CD14-positive monocyte (primary cell): ENCODE measurements at regions not wholly inside any gene's neighbourhood (a gene's known extent, or its start where the extent isn't known, plus 50 kb on each side); places are given as distances from the start of the nearest gene placed in this dataset.

Experiments
- DNase-seq, 3 donors: peaks; one replicate each; pipeline ENCODE4 v3.0.0-alpha.2; 2011 to 2022
- H2AFZ ChIP-seq: 2 replicates; pipeline ENCODE4 v1.6.0; 2012; ENCODE audit warnings: mild to moderate bottlenecking, low read depth, low read length, inconsistent platforms; ENCODE audit not compliant: insufficient read depth, poor library complexity, severe bottlenecking
- H3K27ac ChIP-seq, 2 donors: 1 replicate in 1 of 2; 2 replicates in 1 of 2; pipeline ENCODE4 v1.5.1; 2012 to 2013; ENCODE audit warnings: low read length in 2 of 2, control low read depth in 1 of 2, inconsistent platforms in 1 of 2, low read depth in 1 of 2, mild to moderate bottlenecking in 1 of 2
- H3K27me3 ChIP-seq, 2 donors: one replicate each; pipeline versions ENCODE4 v1.6.0 to v1.6.1; 2011 to 2013; ENCODE audit warnings: low read length in 2 of 2; ENCODE audit not compliant: control insufficient read depth in 2 of 2, insufficient read depth in 2 of 2
- H3K36me3 ChIP-seq, 2 donors: replicated peaks in 1 of 2; 1 replicate in 1 of 2; 2 replicates in 1 of 2; pipeline versions ENCODE4 v1.5.1 to v1.6.1; 2012 to 2013; ENCODE audit warnings: low read length in 2 of 2, control low read depth in 1 of 2, inconsistent platforms in 1 of 2, mild to moderate bottlenecking in 1 of 2; ENCODE audit not compliant: insufficient read depth in 2 of 2, control insufficient read depth in 1 of 2
- H3K4me1 ChIP-seq, 2 donors: 1 replicate in 1 of 2; 2 replicates in 1 of 2; pipeline versions ENCODE4 v1.5.1 to v1.6.1; 2012 to 2013; ENCODE audit warnings: low read length in 2 of 2, control low read depth in 1 of 2, inconsistent platforms in 1 of 2, mild to moderate bottlenecking in 1 of 2, moderate library complexity in 1 of 2; ENCODE audit not compliant: insufficient read depth in 2 of 2, control insufficient read depth in 1 of 2
- H3K4me2 ChIP-seq: replicated peaks from 2 replicates; pipeline ENCODE3; 2012; ENCODE audit warnings: low read length, moderate library complexity, mild to moderate bottlenecking; ENCODE audit not compliant: poor library complexity, severe bottlenecking; ENCODE audit errors: extremely low read depth
- H3K4me3 ChIP-seq, 3 experiments: fragments of 200-600 bp in 1 of 3; sonication (generic) in 1 of 3; replicated peaks in 1 of 3; 1 replicate in 2 of 3; 2 replicates in 1 of 3; pipeline ENCODE4 v1.5.1; 2011 to 2013; ENCODE audit warnings: low read length in 3 of 3, mild to moderate bottlenecking in 3 of 3, control low read depth in 2 of 3, low read depth in 2 of 3, inconsistent platforms in 1 of 3, moderate library complexity in 1 of 3
- H3K79me2 ChIP-seq: 2 replicates; pipeline ENCODE4 v1.6.0; 2012; ENCODE audit warnings: mild to moderate bottlenecking, control low read depth, inconsistent platforms, low read length, moderate library complexity; ENCODE audit not compliant: insufficient read depth
- H3K9ac ChIP-seq: 2 replicates; pipeline ENCODE4 v1.6.0; 2017; ENCODE audit warnings: low read length, mild to moderate bottlenecking; ENCODE audit not compliant: insufficient read depth, poor library complexity, severe bottlenecking
- H3K9me3 ChIP-seq, 2 donors: replicated peaks in 1 of 2; 1 replicate in 1 of 2; 2 replicates in 1 of 2; pipeline versions ENCODE4 v1.5.1 to v1.6.1; 2012 to 2013; ENCODE audit warnings: low read length in 2 of 2, control low read depth in 1 of 2; ENCODE audit not compliant: control insufficient read depth in 1 of 2, insufficient read depth in 1 of 2
- H4K20me1 ChIP-seq: 2 replicates; pipeline ENCODE4 v1.6.0; 2012; ENCODE audit warnings: mild to moderate bottlenecking, low read length, control low read depth, moderate library complexity; ENCODE audit not compliant: insufficient read depth
- H3K27ac Mint-ChIP-seq, 7 donors: one replicate each; pipeline ENCODE4 v1.8.0; 2020; ENCODE audit warnings: mild to moderate bottlenecking in 7 of 7, mixed read lengths in 7 of 7, moderate library complexity in 6 of 7, inconsistent platforms in 2 of 7
- H3K27me3 Mint-ChIP-seq, 3 donors: one replicate each; pipeline ENCODE4 v1.8.0; 2021 to 2022; ENCODE audit warnings: low read depth in 3 of 3, mild to moderate bottlenecking in 3 of 3, mixed read lengths in 3 of 3, moderate library complexity in 3 of 3, inconsistent platforms in 1 of 3
- H3K36me3 Mint-ChIP-seq, 2 donors: one replicate each; pipeline ENCODE4 v1.8.0; 2020; ENCODE audit warnings: mixed read lengths in 2 of 2, inconsistent platforms in 1 of 2, mild to moderate bottlenecking in 1 of 2
- H3K4me1 Mint-ChIP-seq: one replicate; pipeline ENCODE4 v1.8.0; 2020; ENCODE audit warnings: mild to moderate bottlenecking, mixed read lengths
- H3K4me3 Mint-ChIP-seq, 2 donors: one replicate each; pipeline ENCODE4 v1.8.0; 2020; ENCODE audit warnings: mild to moderate bottlenecking in 2 of 2, mixed read lengths in 2 of 2, moderate library complexity in 1 of 2
- H3K9me3 Mint-ChIP-seq, 7 donors: one replicate each; pipeline ENCODE4 v1.8.0; 2020 to 2022; ENCODE audit warnings: mixed read lengths in 7 of 7, mild to moderate bottlenecking in 6 of 7, moderate library complexity in 6 of 7, inconsistent platforms in 2 of 7
- CTCF ChIP-seq: fragments of 200-600 bp; IDR thresholded peaks from one replicate; pipeline ENCODE4 v1.8.0; 2022; ENCODE audit warnings: antibody characterized with exemption, mild to moderate bottlenecking
- WGBS: methylation state at CpG from one replicate; pipeline ENCODE4 v1.1.5; 2013; ENCODE audit warnings: missing lambda C conversion rate; ENCODE audit not compliant: insufficient coverage; 5-methylcytosine and 5-hydroxymethylcytosine counted together
- intact Hi-C, 2 donors: fragments of 100-400 bp; cut with micrococcal nuclease; formaldehyde crosslinking; loops; one replicate each; pipeline versions ENCODE4 v1.15.0 to v1.15.1; 2023

- Histone ChIP-seq H3K4me1 (no peaks in the 10 kb centered on the region), H3K9me3 (peaks cover 10 to 14% of the 10 kb centered on the region in 2 donors), H3K27ac (no peak overlapping the region), H3K4me3 (no peak overlapping the region), H3K27me3 (no peaks in the 10 kb centered on the region), H2AFZ (no peak overlapping the region), H3K4me2 (no peak overlapping the region), H3K79me2 (no peaks in the 10 kb centered on the region), H4K20me1 (no peaks in the 10 kb centered on the region), H3K9ac (no peak overlapping the region), H3K36me3 (no peaks in the 10 kb centered on the region)
- Mint-ChIP-seq H3K9me3 (peaks cover under 1 to 8% (median 5%) of the 10 kb centered on the region in 7 donors), H3K27ac (no peak overlapping the region), H3K27me3 (no peaks in the 10 kb centered on the region), H3K4me1 (no peaks in the 10 kb centered on the region), H3K4me3 (no peak overlapping the region), H3K36me3 (no peaks in the 10 kb centered on the region)
- intact Hi-C loops, result no loop called here
- no peak for DNase-seq
- 85% methylated on average over 4 of the region's 4 CpGs for WGBS
- no peak for TF ChIP-seq CTCF
These were observed 395.6 kb downstream of the ZPLD1 start for GRCh38 chr3:102830415-102830814.

GRCh38 chr3:102841866-102842265 is 407.1 kb downstream of the ZPLD1 start:
- no peak for DNase-seq
- Histone ChIP-seq H3K4me2 (no peak overlapping the region), H3K4me3 (no peak overlapping the region), H3K36me3 (no peaks in the 10 kb centered on the region), H4K20me1 (no peaks in the 10 kb centered on the region), H3K4me1 (no peaks in the 10 kb centered on the region), H3K9ac (no peak overlapping the region), H3K79me2 (no peaks in the 10 kb centered on the region), H3K27ac (no peak overlapping the region), H3K9me3 (peaks cover 13 to 16% of the 10 kb centered on the region in 2 donors), H2AFZ (no peak overlapping the region), H3K27me3 (no peaks in the 10 kb centered on the region)
- no peaks in the 10 kb centered on the region for H3K4me1 Mint-ChIP-seq
- H3K27ac Mint-ChIP-seq, result no peak overlapping the region
- no peaks in the 10 kb centered on the region for H3K27me3 Mint-ChIP-seq
- intact Hi-C loops, result no loop called here
- H3K9me3 Mint-ChIP-seq, result peaks cover 3 to 15% (median 13%) of the 10 kb centered on the region in 7 donors
- no peaks in the 10 kb centered on the region for H3K36me3 Mint-ChIP-seq
- WGBS, result 100% methylated on average over 1 of the region's 6 CpGs
- no peak for TF ChIP-seq CTCF
- H3K4me3 Mint-ChIP-seq, result no peak overlapping the region
